MCF 10A (cell line): ENCODE measurements at regions not wholly inside any gene's neighbourhood (a gene's known extent, or its start where the extent isn't known, plus 50 kb on each side); places are given as distances from the start of the nearest gene placed in this dataset.
A peak's percentile ranks its signal among the peaks of the same experiment; 100 is the strongest.

Experiments used
- BruUV-seq: library from RNA; stranded (reverse); fragments of 400-500 nt; replicated peaks from 2 replicates; lab custom pipeline; 2021; lab: Mats Ljungman, UMichigan
- CTCF ChIA-PET: fragments of 300-600 bp; sonication (Branson Sonifier 250); formaldehyde crosslinking; extraction: SDS; loops from one replicate; lab custom pipeline; 2021; ENCODE audit warnings: antibody characterized with exemption, inconsistent platforms; lab: Yijun Ruan, JAX
- POLR2A ChIA-PET: fragments of 300-600, 350-650 bp; sonication (Branson Sonifier 250); formaldehyde crosslinking; extraction: SDS; loops from one replicate; lab custom pipeline; 2020; ENCODE audit warnings: antibody characterized with exemption, inconsistent platforms; lab: Yijun Ruan, JAX
- DNase-seq: peaks from one replicate; pipeline ENCODE4 v3.0.0-alpha.2; 2018; ENCODE audit not compliant: unreplicated experiment
- H3K27ac Mint-ChIP-seq: one replicate; pipeline ENCODE4 v1.8.0; 2022; ENCODE audit warnings: mild to moderate bottlenecking, low read depth, mixed read lengths; ENCODE audit not compliant: unreplicated experiment
- H3K27me3 Mint-ChIP-seq: one replicate; pipeline ENCODE4 v1.8.0; 2022; ENCODE audit warnings: mixed read lengths; ENCODE audit not compliant: insufficient read depth, unreplicated experiment
- H3K36me3 Mint-ChIP-seq: one replicate; pipeline ENCODE4 v1.8.0; 2022; ENCODE audit warnings: mild to moderate bottlenecking, moderate library complexity, mixed read lengths; ENCODE audit not compliant: insufficient read depth, unreplicated experiment
- H3K4me1 Mint-ChIP-seq: one replicate; pipeline ENCODE4 v1.8.0; 2022; ENCODE audit warnings: mixed read lengths; ENCODE audit not compliant: insufficient read depth, unreplicated experiment
- H3K4me3 Mint-ChIP-seq: one replicate; pipeline ENCODE4 v1.8.0; 2022; ENCODE audit warnings: mild to moderate bottlenecking, moderate library complexity, mixed read lengths; ENCODE audit not compliant: unreplicated experiment
- H3K9me3 Mint-ChIP-seq: one replicate; pipeline ENCODE4 v1.8.0; 2022; ENCODE audit warnings: mixed read lengths; ENCODE audit not compliant: unreplicated experiment
- CTCF ChIP-seq: fragments of 200-600 bp; IDR thresholded peaks from one replicate; pipeline ENCODE4 v1.8.0; 2022; ENCODE audit warnings: antibody characterized with exemption, mild to moderate bottlenecking; ENCODE audit not compliant: unreplicated experiment
- intact Hi-C: fragments of 100-400 bp; cut with micrococcal nuclease; formaldehyde crosslinking; loops from 2 replicates; pipeline ENCODE4 v1.14.1; 2022

GRCh38 chr2:225103737-225104141, 61.5 kb upstream of the DOCK10 start:
- no peak overlapping the region for H3K4me3 Mint-ChIP-seq
- no TSS peak for BruUV-seq
- CTCF ChIA-PET, result interaction anchor here (0.7 kb wide), 1 partner anchor 556 kb away, joined by 4 read pairs; no protein-coding TSS in a partner anchor
- no peak for TF ChIP-seq CTCF
- intact Hi-C loops, result no loop called here
- H3K36me3 Mint-ChIP-seq, result no peaks in the 10 kb centered on the region
- peak; percentile 11 for DNase-seq
- POLR2A ChIA-PET, result no interaction called here
- H3K4me1 Mint-ChIP-seq, result peaks cover 8% of the 10 kb centered on the region
- no peaks in the 10 kb centered on the region for H3K27me3 Mint-ChIP-seq
- peak overlapping the region; percentile 16 for H3K27ac Mint-ChIP-seq
- H3K9me3 Mint-ChIP-seq, result peaks cover 8% of the 10 kb centered on the region

- Mint-ChIP-seq H3K27me3 (no peaks in the 10 kb centered on the region), H3K4me1 (peaks cover 8% of the 10 kb centered on the region), H3K27ac (no peak overlapping the region), H3K4me3 (no peak overlapping the region), H3K9me3 (peaks cover 5% of the 10 kb centered on the region), H3K36me3 (no peaks in the 10 kb centered on the region)
- TF ChIP-seq CTCF, result no peak
- intact Hi-C loops, result loop anchor here (1.0 kb wide), 1 partner anchor 10 kb away; no protein-coding TSS in a partner anchor
- BruUV-seq, result no TSS peak
- ChIA-PET POLR2A (no interaction called here), CTCF (interaction anchor here (0.6 to 0.9 kb wide), 2 partner anchors 559 to 564 kb away, joined by 3 to 4 read pairs; no protein-coding TSS in a partner anchor)
- peak; percentile 73 for DNase-seq
Measured at GRCh38 chr2:225100856-225101294, 58.6 kb upstream of the DOCK10 start.

- no peaks in the 10 kb centered on the region for H3K9me3 Mint-ChIP-seq
- TF ChIP-seq CTCF, result no peak
- BruUV-seq, result no TSS peak
- no peak overlapping the region for H3K27ac Mint-ChIP-seq
- H3K27me3 Mint-ChIP-seq, result no peaks in the 10 kb centered on the region
- H3K4me1 Mint-ChIP-seq, result peaks cover 8% of the 10 kb centered on the region
- intact Hi-C loops, result no loop called here
- H3K4me3 Mint-ChIP-seq, result no peak overlapping the region
- DNase-seq, result no peak
- no peaks in the 10 kb centered on the region for H3K36me3 Mint-ChIP-seq
- CTCF ChIA-PET, result interaction anchor here (0.6 to 0.9 kb wide), 2 partner anchors 560 to 565 kb away, joined by 3 to 4 read pairs; no protein-coding TSS in a partner anchor
- POLR2A ChIA-PET, result no interaction called here
Measured at GRCh38 chr2:225100269-225100668, 58.0 kb upstream of the DOCK10 start.

GRCh38 chr2:225097035-225097434, 54.8 kb upstream of the DOCK10 start:
- POLR2A ChIA-PET, result no interaction called here
- Mint-ChIP-seq H3K4me1 (no peaks in the 10 kb centered on the region), H3K36me3 (no peaks in the 10 kb centered on the region), H3K27me3 (no peaks in the 10 kb centered on the region), H3K4me3 (no peak overlapping the region), H3K9me3 (no peaks in the 10 kb centered on the region), H3K27ac (no peak overlapping the region)
- BruUV-seq, result no TSS peak
- DNase-seq, result no peak
- CTCF ChIA-PET, result interaction anchor here (0.7 kb wide), 1 partner anchor 96 kb away, joined by 3 read pairs; no protein-coding TSS in a partner anchor
- TF ChIP-seq CTCF, result no peak
- intact Hi-C loops, result no loop called here
